HG02852 (cell line): ENCODE measurements at regions not wholly inside any gene's neighbourhood (a gene's known extent, or its start where the extent isn't known, plus 50 kb on each side); places are given as distances from the start of the nearest gene placed in this dataset.

Experiments used
- ATAC-seq: cut with Tn5 transposase; IDR thresholded peaks from one replicate; pipeline ENCODE4 v1.9.1; 2021; ENCODE audit warnings: mild to moderate bottlenecking, moderate library complexity; ENCODE audit not compliant: unreplicated experiment

DNA sequence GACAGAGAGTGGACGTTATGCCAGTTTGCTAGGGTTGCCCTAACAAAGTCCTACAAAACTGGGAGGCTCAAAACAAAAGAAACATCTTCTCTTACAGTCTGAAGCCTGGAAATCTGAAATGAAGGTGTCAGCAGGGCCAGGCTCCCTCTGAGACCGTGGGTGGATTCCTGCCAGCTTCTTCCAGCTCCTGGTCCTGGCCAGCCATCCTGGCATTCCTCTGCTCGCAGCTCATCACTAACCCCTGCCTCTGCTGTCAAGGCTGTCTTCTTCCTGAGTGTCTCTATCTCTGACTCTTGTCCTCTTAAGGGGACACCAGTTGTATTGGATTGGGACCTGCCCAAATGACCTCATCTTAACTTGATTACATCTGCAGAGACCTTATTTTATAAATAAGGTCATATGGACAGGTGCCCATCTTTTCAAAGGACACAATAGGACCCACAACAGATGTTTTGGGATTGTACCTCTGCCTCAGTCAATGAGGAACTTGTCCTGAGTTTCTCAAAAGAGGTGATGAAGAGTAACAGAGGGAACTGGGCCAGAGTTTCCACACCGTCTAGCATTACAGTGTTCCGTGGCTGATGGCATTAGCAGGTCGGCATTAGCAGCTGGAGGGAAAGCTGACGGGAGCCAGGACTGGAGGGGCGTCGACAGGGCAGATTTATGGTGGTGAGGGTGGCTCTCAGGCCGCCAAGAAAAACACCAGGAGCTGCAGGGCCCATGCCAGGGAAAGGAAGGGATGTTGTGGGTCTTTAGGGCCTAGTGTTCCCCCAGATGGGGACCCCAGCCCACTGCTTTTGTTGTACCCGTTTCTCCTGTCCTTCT lies 157.3 kb downstream of the TBXT start:
- no peak for ATAC-seq

DNA sequence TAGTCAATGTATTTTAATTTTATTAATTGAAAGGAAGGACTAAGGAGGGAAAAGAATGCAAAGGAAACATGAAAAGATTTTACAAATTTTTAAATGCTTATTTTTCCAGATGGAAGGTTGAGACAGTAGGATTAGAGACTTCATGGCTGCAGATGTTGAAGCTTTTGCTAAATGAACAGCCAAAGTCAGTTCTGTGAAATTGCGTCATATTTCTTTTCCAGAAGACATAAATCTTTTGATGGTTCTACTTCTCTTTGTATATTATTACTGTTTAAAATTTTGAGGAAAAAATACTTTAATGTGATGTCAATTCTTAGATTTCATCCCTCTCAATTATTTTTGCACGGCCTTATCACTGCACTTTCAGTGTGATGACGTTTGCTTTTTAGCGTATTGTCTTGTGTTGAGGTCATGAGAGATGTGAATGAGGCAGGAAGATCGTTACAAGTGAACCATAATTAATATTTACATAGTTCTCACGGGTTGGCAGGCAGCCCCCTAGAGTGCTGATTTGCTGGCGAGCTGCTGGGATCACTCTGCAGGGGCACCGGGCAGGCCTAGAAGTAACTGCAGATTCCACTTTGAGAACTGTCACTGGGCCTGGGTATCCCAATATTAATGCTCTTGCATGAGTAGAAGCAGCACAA lies 158.1 kb downstream of the TBXT start:
- no peak for ATAC-seq

DNA sequence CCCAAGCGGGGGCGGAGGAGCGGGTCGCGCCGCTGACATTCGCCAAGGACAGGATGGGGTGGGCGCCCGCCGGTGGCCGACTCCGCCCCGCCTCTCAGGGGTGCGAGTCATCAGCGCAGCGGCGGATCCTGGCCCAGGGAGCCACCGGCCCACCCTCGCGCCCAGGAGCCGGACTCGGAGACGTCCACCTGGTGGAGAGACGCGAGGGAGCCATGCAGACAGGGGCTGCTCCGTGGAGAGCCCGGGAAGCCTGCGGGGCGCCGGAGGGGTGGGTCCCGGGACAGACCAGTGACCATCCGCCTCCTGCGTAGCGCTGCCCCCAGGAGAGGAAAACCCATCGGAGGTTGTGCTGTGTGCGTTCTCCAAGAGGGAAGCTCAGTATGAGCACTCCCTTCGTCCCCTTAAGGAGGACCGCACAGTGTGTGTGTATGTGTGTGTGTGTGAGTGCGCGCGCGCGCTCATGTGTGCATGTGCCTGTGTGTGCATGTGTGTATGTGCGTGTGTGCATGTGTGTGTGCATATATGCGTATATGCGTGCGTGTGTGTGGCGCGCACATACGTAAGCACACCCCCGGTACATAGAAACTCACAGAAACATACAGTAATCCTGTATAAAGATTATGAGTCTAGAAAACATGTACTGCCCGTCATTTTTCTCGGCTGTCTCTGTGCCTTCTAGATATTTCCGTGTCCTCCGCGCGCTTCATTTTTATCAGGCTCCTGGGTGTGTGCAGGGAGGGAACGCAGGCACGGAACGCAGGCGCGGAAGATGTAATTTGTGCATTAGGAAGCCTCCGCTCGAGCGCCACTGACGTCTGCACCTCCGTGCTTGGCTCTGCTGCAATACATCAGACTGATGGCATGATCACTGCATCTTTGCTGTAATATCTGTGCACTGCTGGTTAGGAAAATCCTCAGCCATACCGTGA lies 158.9 kb downstream of the TBXT start:
- no peak for ATAC-seq

DNA sequence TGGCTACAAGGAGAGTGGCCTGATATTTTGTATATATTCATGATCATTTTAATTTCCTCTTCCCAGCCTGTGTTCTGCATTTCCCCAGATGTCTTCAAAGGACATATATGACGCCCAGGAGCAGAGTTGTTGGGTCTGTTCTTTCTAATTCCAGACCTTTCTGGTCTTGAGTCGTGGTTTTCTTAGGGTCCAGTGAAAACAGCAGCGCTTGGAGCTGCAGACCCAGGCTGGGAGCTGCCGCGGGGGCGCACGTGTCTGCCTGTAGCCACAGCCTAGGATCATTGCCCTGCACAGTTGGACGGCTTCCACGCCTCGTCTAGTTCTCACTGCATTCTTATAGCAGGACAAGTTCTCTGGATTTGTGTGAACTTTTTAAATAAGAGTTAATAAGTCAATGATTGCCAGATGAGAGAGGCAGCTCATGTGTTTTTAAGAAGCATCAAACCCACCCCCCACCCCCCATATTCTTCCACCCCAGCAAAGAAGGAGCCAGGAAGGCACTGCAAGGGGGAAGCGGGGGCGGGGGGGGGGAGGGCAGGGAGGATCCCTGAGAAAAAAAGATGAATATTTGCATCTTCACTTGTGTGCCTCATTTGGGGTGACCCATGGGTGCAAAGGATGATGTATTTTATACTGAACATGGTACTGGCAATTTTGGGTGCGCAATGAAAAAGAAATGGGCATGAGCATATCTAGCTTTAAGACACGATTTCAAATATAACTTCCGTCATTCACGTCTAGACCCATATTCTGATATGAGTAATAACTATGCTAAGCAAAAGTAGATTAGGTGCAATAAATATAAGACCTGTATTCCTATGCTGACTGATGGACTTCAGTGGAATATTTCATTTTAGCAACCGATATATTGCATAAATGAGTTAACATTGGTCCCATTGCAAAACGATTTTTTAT lies 160.0 kb downstream of the TBXT start:
- no peak for ATAC-seq

DNA sequence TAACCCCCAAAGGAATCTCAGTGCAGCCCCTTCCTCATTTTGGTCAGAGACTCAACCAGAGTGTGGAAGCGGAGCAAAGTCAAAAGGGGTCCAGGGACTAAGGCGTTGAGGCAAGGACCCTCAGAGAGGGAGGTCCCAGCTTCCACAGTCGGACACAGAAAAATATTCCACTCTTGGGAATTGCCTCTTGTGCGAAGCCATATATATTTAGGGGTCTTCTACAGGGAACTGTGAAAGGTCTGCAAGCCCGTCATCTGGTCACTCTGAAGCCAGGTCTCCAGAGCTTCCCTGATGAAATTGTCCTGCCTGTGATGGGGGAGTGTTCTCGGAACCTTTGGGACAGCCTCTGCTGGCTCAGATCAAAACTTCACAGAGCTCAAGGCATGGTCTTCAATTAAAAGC lies 160.8 kb downstream of the TBXT start:
- ATAC-seq: no peak

DNA sequence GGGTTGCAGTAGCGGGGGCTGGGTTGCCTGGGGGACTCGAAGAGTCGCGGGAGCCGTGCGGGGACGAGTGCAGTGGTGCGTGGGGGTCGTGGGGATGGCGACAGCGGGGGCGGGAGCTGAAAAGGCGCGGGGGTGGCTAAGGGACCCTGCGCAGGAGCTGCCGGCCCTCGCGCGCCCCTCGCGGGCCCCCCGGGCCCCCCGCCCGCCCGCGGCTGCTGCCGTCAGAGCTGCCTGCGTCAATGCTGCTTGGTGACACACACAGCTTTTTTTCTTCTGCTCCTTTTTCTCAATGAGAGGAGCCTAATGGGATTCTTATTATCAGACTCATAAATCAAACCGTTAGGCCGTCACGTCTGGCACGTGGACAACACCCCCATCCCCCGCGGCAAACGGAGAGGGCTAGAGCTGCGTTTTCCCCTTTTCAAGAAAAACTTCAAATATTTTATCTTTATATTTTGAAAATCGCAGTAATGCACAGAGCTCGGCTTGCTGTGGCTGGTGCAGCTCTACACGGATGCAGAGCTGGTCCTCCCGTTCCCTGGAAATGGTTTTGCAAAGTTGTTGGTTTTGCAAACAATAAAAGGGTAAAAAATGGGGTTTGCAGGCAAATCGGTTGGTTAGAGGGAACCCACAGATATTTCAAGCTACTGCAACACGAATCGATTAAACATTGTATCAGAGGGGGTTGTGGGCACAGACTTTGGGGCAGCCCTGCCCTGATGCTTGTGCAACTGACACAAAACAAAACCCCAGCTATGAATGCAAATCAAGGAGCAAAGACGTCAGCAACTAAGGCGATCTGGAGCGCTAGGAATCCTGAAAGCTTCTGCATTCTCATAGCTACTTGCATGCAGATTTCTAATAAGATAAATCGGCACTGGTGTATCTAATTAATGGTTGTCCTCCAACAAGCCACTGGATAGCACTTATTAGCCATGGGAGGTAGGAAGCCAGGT lies 161.4 kb downstream of the TBXT start:
- ATAC-seq: no peak

DNA sequence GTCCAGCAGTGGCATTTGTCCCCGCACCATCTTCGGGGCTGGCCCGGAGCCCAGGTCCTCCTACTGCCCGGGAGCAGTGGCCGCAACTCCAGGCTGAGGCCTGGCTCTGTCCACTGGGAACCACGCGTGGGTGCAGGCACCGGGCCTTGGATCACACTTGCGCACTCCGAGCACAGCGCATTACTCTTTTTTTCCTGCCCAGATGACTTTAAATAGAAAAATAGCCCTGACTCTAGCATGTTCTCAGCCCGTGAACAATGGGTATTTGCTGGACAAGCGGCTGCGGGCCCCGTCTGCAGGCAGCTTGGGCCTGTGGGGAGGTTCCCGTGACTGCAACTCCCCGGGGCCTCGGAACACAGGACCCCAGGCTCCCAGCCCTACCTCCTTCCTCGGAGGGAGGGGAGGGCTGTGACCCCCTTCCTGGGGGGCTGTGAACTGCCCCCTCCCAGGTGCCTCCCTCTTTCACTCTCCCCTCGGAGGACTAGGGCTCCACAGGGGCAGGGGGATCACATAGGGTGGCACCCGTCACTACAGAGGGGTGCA lies 162.2 kb downstream of the TBXT start:
- ATAC-seq: no peak

DNA sequence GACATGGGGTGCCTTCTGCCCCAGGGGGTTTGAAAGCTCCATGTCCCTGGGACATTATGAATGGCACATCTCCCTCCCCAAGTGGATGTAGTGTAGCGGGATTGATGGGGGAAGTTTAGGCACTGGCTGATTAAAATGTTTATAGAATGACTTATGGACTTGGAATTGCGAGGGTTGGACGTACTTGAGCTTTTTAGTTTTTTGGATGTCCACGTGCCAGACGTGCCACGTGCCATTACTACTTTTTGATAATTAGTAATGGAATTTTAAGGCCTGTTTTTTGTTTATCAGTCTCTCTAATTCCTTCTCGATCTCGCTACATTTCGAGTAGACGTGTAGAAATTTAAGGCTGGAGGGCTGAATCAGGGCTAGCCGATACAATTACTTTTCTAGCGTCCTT lies 162.8 kb downstream of the TBXT start:
- ATAC-seq: no peak

DNA sequence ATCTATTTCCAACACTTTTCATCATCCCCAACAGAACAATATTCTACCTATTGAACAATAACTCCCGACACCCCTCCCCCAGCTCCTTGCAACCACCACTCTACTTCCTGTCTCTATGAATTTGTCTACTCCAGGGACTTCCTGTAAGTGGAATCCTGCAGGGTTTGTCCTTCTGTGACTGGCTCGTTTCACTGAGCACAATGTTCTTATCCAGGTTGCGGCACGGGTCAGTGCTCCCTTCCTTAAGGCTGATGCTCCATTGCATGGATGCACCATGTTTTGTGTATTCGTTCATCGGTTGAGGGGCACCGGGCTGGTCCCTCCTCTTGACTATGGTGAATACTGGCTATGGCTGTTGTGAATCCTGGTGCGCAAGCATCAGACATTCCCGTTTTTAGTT lies 163.2 kb downstream of the TBXT start:
- no peak for ATAC-seq

DNA sequence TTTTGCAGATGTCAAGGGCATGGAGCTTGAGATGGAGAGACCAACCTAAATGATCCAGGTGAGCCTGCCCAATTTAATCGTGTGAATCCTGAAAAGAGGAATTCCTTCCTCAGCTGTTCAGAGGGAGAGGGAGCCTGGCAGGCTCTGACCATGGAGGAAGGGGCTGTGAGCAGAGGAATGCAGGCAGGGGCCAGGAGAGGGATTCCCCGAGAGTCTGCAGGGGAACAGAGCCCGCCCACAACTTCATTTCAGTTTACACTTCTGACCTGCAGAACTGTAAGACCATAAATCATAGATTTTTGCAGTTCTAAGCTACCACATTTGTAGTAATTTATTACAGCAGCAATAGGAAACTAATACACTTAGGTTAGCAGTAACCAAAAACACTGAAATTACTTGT lies 164.1 kb downstream of the TBXT start:
- no peak for ATAC-seq

DNA sequence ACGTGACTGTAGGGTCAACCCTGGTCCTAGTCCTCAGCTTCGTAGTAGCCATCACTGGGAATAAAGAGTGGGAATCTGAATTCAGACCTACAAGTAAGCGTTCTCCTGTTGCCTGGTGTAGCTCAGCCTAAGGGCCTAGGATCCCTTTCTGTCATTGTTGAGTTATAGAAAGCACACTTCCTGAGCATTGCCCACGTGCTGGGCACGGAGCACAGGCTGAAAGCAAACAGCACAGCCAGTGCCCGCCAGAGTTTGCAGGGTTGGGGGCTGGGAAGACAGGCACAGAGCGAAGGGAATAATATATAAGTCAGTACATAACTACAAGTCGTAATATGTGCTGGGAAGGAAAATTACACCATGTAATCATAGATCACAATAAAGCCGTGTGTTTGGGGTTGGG lies 166.3 kb downstream of the TBXT start:
- no peak for ATAC-seq

DNA sequence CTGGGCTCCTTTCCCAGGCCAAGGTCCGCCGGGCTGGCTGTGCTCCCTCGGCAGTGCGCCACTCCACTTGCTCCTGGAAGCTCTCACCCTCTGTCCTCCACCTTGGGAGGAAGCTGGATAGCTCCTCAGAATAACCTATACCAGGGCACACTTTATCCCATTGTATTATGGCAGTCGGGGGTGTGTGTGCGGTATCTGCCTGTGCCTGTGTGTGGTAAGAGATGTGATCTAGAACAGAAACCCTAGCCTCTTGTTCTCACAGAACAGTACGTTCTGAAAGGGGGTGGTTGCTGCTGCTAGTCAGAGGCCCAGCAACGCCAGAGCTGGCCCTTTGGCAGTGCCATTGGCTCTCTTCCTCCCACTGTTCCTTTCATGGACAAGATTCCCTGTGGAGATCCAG lies 168.4 kb downstream of the TBXT start:
- no peak for ATAC-seq

DNA sequence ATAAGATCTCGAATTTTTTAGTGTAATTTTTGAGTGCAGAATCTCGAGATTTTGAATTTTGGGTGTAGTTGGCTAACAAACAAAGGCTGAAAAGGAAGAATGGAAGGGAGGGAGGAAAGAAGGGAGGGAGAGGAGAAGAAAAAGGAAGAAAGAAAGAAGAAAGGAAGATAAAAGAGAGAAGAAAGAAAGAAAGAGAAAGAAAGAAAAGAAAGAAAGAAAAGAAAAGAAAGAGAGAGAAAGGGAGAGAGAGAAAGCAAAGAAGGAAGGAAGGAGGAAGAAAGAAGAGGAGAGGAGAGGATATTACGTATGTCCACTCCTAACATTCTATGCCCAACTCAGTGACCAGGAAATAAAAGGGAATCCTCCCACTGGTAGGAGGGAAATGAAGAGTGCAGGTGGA lies 169.6 kb downstream of the TBXT start:
- ATAC-seq: no peak

DNA sequence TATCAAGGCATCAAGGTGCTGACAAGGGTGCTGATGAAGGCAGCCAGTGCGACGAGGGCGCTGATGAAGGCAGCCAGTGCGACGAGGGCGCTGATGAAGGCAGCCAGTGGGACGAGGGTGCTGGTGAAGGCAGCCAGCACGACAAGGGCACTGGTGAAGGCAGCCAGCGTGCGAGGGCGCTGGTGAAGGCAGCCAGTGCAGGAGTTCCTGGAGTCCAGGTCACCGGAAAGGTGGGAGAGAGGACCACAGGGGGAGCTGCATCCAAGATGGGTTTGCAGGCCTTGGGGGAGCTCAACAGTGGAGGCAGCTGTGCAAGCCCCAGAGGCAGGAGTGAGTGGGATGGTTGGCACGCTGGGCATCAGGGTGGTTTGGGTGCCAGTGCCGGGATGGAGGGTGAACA lies 176.3 kb downstream of the TBXT start:
- ATAC-seq: no peak

DNA sequence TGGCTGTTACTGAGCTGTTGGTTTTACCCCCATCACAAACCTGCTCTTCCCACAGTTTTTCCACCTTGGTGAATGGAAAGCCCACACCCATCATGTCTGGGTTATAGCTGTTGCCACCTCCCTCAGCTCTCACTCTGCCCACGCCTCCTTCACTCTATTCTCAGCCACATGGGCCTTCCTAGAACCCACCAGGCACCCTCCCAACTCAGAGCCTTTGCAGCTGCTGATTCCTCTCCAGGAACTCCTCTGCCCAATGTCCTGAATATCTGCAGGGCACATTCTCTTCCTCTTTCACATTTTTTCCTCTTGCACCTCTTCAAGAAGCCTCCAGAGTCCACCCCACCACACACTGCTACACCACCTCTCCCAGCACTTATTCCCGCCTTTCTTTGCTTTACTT lies 177.4 kb downstream of the TBXT start:
- no peak for ATAC-seq

DNA sequence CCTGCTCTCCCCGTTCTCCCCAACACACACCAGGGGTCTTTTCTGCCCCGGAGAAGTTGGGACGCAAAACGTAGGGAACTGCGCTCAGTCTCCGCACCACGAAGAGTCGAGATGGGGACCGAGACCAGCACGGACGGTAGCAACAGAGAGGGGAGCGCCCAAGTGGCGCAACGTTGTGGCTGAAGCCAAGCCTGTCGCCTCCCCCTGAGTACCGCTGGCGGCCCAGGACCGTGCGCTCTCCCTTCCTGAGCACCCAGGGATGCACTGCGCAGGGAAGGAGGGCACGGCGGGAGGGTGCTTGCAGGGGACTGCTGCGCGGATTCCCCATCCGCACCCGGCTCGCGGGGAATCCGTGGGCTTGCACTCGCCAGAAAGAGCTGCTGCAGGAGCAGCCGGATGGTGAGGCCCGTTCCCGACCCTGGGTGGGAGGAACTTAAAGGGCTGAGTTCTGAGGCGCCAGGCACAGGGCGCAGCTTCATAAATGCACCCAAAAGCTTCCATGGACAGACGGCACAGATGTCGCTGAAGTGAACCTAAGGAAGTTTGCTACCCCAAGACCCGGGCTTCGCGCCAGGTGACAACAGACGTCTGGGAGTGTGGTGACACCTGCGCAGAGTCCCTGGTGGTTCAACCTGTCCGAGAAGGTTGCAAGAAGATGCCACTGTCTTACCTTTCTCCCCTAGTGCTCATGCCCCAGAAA lies 178.7 kb downstream of the TBXT start:
- no peak for ATAC-seq

DNA sequence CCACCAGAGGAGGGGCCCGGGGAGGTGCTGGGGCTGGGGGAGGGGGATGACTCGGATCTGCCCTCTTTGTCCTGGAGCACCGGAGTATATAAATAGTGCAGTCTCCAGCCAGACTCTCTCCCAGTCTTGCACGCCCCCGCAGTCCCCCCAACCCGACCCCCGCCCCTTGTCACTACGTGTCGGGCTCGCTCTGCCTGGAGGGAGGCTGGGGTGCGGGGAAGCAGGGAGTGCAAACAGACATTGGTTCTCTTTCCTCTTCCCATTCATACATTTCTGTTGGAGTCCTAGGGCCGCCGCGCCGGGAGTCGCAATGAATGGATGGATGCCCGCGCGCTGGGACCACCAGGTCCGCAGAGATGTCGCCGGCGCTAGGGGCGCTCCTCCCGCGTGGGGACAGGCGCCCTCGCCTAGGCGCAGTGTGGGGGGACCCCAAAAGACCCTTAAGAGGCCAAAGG lies 179.3 kb downstream of the TBXT start:
- no peak for ATAC-seq

DNA sequence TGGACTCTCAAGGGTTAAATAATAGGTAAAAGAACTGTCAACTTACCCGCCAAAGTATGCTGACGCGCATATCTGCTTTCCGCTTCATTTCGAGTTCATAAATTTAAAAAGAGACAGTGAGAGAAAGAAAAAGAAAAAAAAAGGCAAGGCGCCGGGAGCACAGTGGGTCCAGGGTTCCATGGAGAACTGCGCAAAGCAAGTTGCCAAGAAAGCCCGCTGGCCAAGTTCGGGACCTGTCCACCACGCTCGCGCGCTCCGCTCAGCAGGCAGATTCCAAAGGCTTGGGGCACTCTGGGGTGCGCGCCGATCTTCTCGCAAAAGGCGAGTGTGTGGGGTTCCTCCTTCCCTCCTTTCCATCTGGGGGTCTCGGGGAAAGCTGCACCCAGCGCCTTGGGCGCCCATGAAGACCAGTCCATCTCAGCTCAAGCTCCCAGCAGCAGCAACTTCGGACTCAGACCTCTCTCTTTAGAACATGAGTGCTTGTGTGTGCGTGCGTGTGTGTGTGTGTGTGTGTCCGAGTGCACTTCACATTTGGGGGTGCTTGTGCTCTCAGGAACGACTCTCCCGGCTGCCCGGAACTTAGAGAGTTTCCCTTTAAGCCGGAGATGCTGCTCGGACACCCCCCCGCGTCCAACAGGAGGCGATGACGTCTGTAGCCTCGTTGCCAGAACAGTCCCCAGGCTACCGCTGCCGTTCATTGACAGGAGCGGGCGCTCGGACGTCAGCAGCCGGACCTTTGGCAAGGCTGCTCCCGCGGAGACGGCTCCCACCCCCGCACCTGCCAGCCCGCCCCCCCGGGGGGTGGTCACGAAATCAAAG lies 180.0 kb downstream of the TBXT start:
- ATAC-seq: no peak
